Hepatocyte (in vitro differentiated cells): ENCODE measurements at regions not wholly inside any gene's neighbourhood (a gene's known extent, or its start where the extent isn't known, plus 50 kb on each side); places are given as distances from the start of the nearest gene placed in this dataset.

ENCODE experiments used
- DNase-seq: peaks from one replicate; pipeline ENCODE4 v3.0.0-alpha.2; 2016; ENCODE audit warnings: low spot score
- H2AFZ ChIP-seq: fragments of 200-600 bp; sonication (generic); 2 replicates; pipeline ENCODE4 v1.6.0; 2016; ENCODE audit warnings: antibody characterized with exemption, mild to moderate bottlenecking
- H3K27ac ChIP-seq: fragments of 200-600 bp; sonication (generic); 2 replicates; pipeline ENCODE4 v1.5.1; 2016; ENCODE audit warnings: mild to moderate bottlenecking
- H3K27me3 ChIP-seq: fragments of 200-600 bp; sonication (generic); 2 replicates; pipeline ENCODE4 v1.6.1; 2016
- H3K36me3 ChIP-seq: fragments of 200-600 bp; sonication (generic); replicated peaks from 2 replicates; pipeline ENCODE4 v1.5.1; 2016; ENCODE audit warnings: low read depth; ENCODE audit not compliant: insufficient read depth
- H3K4me1 ChIP-seq: fragments of 200-600 bp; sonication (generic); 2 replicates; pipeline ENCODE4 v1.5.1; 2016; ENCODE audit warnings: mild to moderate bottlenecking, moderate library complexity; ENCODE audit not compliant: insufficient read depth
- H3K4me2 ChIP-seq: fragments of 200-600 bp; sonication (generic); 2 replicates; pipeline ENCODE4 v1.6.0; 2016
- H3K4me3 ChIP-seq: fragments of 200-600 bp; sonication (generic); 2 replicates; pipeline ENCODE4 v1.5.1; 2016; ENCODE audit warnings: mild to moderate bottlenecking
- H3K79me2 ChIP-seq: fragments of 200-600 bp; sonication (generic); 2 replicates; pipeline ENCODE4 v1.6.0; 2017; ENCODE audit warnings: mild to moderate bottlenecking
- H3K9me2 ChIP-seq: fragments of 200-600 bp; sonication (generic); replicated peaks from 2 replicates; pipeline ENCODE4 v1.6.0; 2017; ENCODE audit warnings: mild to moderate bottlenecking; ENCODE audit not compliant: insufficient read depth
- H3K9me3 ChIP-seq: fragments of 200-600 bp; sonication (generic); 2 replicates; pipeline ENCODE4 v1.5.1; 2016; ENCODE audit warnings: low read depth, mild to moderate bottlenecking
- H4K20me1 ChIP-seq: fragments of 200-600 bp; sonication (generic); 2 replicates; pipeline ENCODE4 v1.6.0; 2016; ENCODE audit warnings: mild to moderate bottlenecking; ENCODE audit not compliant: insufficient read depth, poor library complexity, severe bottlenecking
- EZH2 ChIP-seq: fragments of 200-600 bp; sonication (generic); IDR thresholded peaks from 2 replicates; pipeline ENCODE4 v1.6.1; 2016; ENCODE audit warnings: antibody characterized with exemption, mild to moderate bottlenecking, borderline replicate concordance
- EZH2phosphoT487 ChIP-seq: fragments of 200-600 bp; sonication (generic); IDR thresholded peaks from one replicate; pipeline ENCODE4 v1.6.1; 2018; ENCODE audit warnings: antibody characterized with exemption, mild to moderate bottlenecking, low read depth, moderate library complexity; ENCODE audit not compliant: unreplicated experiment, severe bottlenecking
- WGBS: methylation state at CpG from one replicate; pipeline ENCODE4 v1.1.6; 2016; ENCODE audit warnings: low lambda C conversion rate; ENCODE audit errors: missing lambda C conversion rate; 5-methylcytosine and 5-hydroxymethylcytosine counted together
- TF ChIP-seq, protein P1 (sequence below): fragments of 200-600 bp; sonication (generic); IDR thresholded peaks from 2 replicates; pipeline ENCODE4 v1.5.1; 2016; ENCODE audit warnings: antibody characterized with exemption, mild to moderate bottlenecking; ENCODE audit not compliant: poor library complexity

GRCh38 chr17:27973258-27974044 lies 69.0 kb upstream of the NLK start:
- H2AFZ ChIP-seq = no peak overlapping the region
- no peak overlapping the region for H3K4me2 ChIP-seq
- no peak for DNase-seq
- H4K20me1 ChIP-seq = no peaks in the 10 kb centered on the region
- no peaks in the 10 kb centered on the region for H3K9me2 ChIP-seq
- H3K4me1 ChIP-seq = no peaks in the 10 kb centered on the region
- H3K79me2 ChIP-seq = no peaks in the 10 kb centered on the region
- no peaks in the 10 kb centered on the region for H3K9me3 ChIP-seq
- no peaks in the 10 kb centered on the region for H3K36me3 ChIP-seq
- 85% methylated on average over 5 of the region's 5 CpGs for WGBS
- no peaks in the 10 kb centered on the region for H3K27me3 ChIP-seq
- no peak overlapping the region for H3K4me3 ChIP-seq
- no peak overlapping the region for H3K27ac ChIP-seq
- TF ChIP-seq EZH2 = no peak
- no peak for TF ChIP-seq EZH2phosphoT487
- TF ChIP-seq, protein P1, sequence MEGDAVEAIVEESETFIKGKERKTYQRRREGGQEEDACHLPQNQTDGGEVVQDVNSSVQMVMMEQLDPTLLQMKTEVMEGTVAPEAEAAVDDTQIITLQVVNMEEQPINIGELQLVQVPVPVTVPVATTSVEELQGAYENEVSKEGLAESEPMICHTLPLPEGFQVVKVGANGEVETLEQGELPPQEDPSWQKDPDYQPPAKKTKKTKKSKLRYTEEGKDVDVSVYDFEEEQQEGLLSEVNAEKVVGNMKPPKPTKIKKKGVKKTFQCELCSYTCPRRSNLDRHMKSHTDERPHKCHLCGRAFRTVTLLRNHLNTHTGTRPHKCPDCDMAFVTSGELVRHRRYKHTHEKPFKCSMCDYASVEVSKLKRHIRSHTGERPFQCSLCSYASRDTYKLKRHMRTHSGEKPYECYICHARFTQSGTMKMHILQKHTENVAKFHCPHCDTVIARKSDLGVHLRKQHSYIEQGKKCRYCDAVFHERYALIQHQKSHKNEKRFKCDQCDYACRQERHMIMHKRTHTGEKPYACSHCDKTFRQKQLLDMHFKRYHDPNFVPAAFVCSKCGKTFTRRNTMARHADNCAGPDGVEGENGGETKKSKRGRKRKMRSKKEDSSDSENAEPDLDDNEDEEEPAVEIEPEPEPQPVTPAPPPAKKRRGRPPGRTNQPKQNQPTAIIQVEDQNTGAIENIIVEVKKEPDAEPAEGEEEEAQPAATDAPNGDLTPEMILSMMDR = no peak

DNA sequence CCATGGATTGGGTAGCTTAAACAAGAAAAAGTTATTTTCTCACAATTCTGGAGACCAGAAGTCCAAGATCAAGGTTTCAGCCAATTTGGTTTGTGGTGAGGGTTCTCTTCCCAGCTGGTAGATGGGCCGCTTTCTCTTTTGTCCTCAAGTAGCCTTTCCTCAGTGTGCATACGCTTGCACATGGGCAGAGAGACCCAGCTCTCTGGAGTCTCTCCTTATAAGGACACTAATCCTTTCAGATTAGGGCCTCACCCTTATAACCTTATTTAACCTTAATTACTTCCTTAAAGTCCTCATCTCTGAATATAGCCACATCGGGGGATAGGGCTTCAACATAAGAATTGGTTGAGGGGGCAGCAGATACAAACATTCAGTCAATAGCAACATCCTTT lies 68.4 kb upstream of the NLK start:
- 89% methylated on average over 3 of the region's 3 CpGs for WGBS
- H3K4me3 ChIP-seq = no peak overlapping the region
- no peak overlapping the region for H2AFZ ChIP-seq
- H4K20me1 ChIP-seq = no peaks in the 10 kb centered on the region
- H3K27me3 ChIP-seq = no peaks in the 10 kb centered on the region
- no peaks in the 10 kb centered on the region for H3K9me2 ChIP-seq
- H3K4me1 ChIP-seq = no peaks in the 10 kb centered on the region
- no peak for DNase-seq
- no peak for TF ChIP-seq EZH2phosphoT487
- TF ChIP-seq, protein P1 = no peak
- TF ChIP-seq EZH2 = no peak
- no peaks in the 10 kb centered on the region for H3K36me3 ChIP-seq
- H3K27ac ChIP-seq = no peak overlapping the region
- no peaks in the 10 kb centered on the region for H3K79me2 ChIP-seq
- no peak overlapping the region for H3K4me2 ChIP-seq
- H3K9me3 ChIP-seq = no peaks in the 10 kb centered on the region

DNA sequence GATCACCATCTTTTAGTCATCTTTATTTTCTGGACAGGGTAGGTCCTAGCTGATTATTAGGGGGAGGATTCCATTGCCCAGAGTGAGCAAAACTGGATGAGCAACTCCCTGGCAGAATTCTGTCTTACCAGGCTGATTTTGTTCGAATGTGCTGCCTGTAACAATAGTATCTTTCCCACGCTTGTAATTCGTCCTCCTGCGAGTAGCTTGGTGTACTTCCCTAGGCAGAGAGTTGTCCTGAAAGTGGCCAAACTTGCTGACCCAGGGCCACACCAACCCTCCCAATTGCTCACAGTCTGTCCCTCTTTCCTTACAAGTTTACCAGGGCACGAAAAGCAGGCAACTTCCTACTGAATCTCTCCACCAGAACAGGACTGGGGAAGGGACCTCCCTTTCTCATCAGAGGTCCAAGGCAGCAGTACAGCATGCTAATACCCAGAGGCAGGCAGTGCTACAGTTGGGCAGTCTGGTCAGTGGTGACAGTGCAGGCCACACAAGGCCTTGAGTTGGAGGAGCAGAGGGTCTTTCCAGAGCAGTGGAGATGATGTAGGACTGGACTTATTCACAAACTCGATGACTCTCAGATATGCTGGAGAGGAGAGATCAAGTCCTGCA lies 67.8 kb upstream of the NLK start:
- H3K4me3 ChIP-seq = no peak overlapping the region
- H3K4me1 ChIP-seq = no peaks in the 10 kb centered on the region
- WGBS = 72% methylated on average over 6 of the region's 6 CpGs
- no peak overlapping the region for H2AFZ ChIP-seq
- no peak overlapping the region for H3K27ac ChIP-seq
- H3K9me2 ChIP-seq = no peaks in the 10 kb centered on the region
- no peaks in the 10 kb centered on the region for H3K79me2 ChIP-seq
- DNase-seq = no peak
- no peaks in the 10 kb centered on the region for H3K9me3 ChIP-seq
- TF ChIP-seq, protein P1 = no peak
- no peak for TF ChIP-seq EZH2
- no peak for TF ChIP-seq EZH2phosphoT487
- H3K36me3 ChIP-seq = no peaks in the 10 kb centered on the region
- no peak overlapping the region for H3K4me2 ChIP-seq
- H4K20me1 ChIP-seq = no peaks in the 10 kb centered on the region
- H3K27me3 ChIP-seq = no peaks in the 10 kb centered on the region
